Lung (tissue), 11 donors: ENCODE measurements at regions not wholly inside any gene's neighbourhood (a gene's known extent, or its start where the extent isn't known, plus 50 kb on each side); places are given as distances from the start of the nearest gene placed in this dataset.

Experiments used
- ATAC-seq: fragments of 200-7000 bp; cut with Tn5 transposase; one replicate; pipeline ENCODE4 v1.9.1; 2020; ENCODE audit warnings: moderate number of reproducible peaks; ENCODE audit not compliant: insufficient read depth, low FRiP score
- DNase-seq, 3 donors: peaks; one replicate each; pipeline ENCODE4 v3.0.0-alpha.2; 2013 to 2017
- H3K27ac ChIP-seq, 2 donors: one replicate each; pipeline ENCODE4 v1.5.1; 2013; ENCODE audit warnings: mild to moderate bottlenecking in 2 of 2, moderate library complexity in 2 of 2, control low read depth in 1 of 2, inconsistent platforms in 1 of 2, low read depth in 1 of 2, low read length in 1 of 2
- H3K27me3 ChIP-seq, 3 donors: one replicate each; pipeline ENCODE4 v1.5.1; 2013; ENCODE audit warnings: low read length in 2 of 3; ENCODE audit not compliant: control insufficient read depth in 3 of 3, insufficient read depth in 3 of 3
- H3K36me3 ChIP-seq, 4 donors: one replicate each; pipeline ENCODE4 v1.5.1; 2013; ENCODE audit warnings: low read length in 4 of 4, mild to moderate bottlenecking in 1 of 4, moderate library complexity in 1 of 4; ENCODE audit not compliant: control insufficient read depth in 4 of 4, insufficient read depth in 4 of 4
- H3K4me1 ChIP-seq, 5 donors: one replicate each; pipeline ENCODE4 v1.5.1; 2013; ENCODE audit warnings: low read length in 5 of 5, mild to moderate bottlenecking in 2 of 5, moderate library complexity in 1 of 5; ENCODE audit not compliant: control insufficient read depth in 5 of 5, insufficient read depth in 5 of 5
- H3K4me3 ChIP-seq: one replicate; pipeline ENCODE4 v1.5.1; 2013; ENCODE audit warnings: mild to moderate bottlenecking, control low read depth, moderate library complexity
- H3K9ac ChIP-seq, 2 donors: one replicate each; pipeline ENCODE4 v1.5.1; 2013; ENCODE audit warnings: low read length in 2 of 2, control low read depth in 1 of 2; ENCODE audit not compliant: insufficient read depth in 1 of 2
- H3K9me3 ChIP-seq, 4 donors: one replicate each; pipeline ENCODE4 v1.5.1; 2013; ENCODE audit warnings: low read length in 3 of 4, mild to moderate bottlenecking in 1 of 4, moderate library complexity in 1 of 4; ENCODE audit not compliant: control insufficient read depth in 4 of 4, insufficient read depth in 3 of 4
- CTCF ChIP-seq: IDR thresholded peaks from 2 replicates; pipeline ENCODE4 v1.5.1; 2012; ENCODE audit warnings: mild to moderate bottlenecking; ENCODE audit errors: control extremely low read depth, extremely low read depth
- WGBS, 2 donors: extraction: QIAGEN DNeasy Blood & Tissue Kit; methylation state at CpG; one replicate each; pipeline ENCODE4 v1.1.7; 2013; 5-methylcytosine and 5-hydroxymethylcytosine counted together
- donor health status: control.
- donor health status: control.
- donor health status: Bipolar disorder and iron deficiency.
- donor health status: healthy.
- donor health status: DM: yes; HTN: yes; CAD: no.

GRCh38 chrX:113741744-113742143, 842.1 kb upstream of the HTR2C start:
- H3K36me3 ChIP-seq = no peaks in the 10 kb centered on the region
- no peaks in the 10 kb centered on the region for H3K9me3 ChIP-seq
- no peak for ATAC-seq
- no peak overlapping the region for H3K27ac ChIP-seq
- DNase-seq = peak in 1 of 3 donors; percentile 9
- H3K4me3 ChIP-seq = no peak overlapping the region
- WGBS, 2 donors = 25 to 73% methylated on average over 2 of the region's 2 CpGs
- no peaks in the 10 kb centered on the region for H3K4me1 ChIP-seq
- H3K9ac ChIP-seq = no peak overlapping the region
- peaks cover 0 to 34% (median 22%) of the 10 kb centered on the region in 3 donors for H3K27me3 ChIP-seq
- TF ChIP-seq CTCF = no peak

- Histone ChIP-seq H3K9me3 (no peaks in the 10 kb centered on the region), H3K36me3 (no peaks in the 10 kb centered on the region), H3K27me3 (peaks cover 0 to 24% (median 6%) of the 10 kb centered on the region in 3 donors), H3K9ac (no peak overlapping the region), H3K4me1 (no peaks in the 10 kb centered on the region), H3K4me3 (no peak overlapping the region), H3K27ac (no peak overlapping the region)
- TF ChIP-seq CTCF = no peak
- WGBS, 2 donors = 70 to 92% methylated on average over 2 of the region's 2 CpGs
- DNase-seq = no peak
- no peak for ATAC-seq
Measured at GRCh38 chrX:113728937-113729336, 854.9 kb upstream of the HTR2C start.

- 34 to 48% methylated on average over 3 of the region's 3 CpGs for WGBS, 2 donors
Measured at GRCh38 chrX:113726898-113727297, 857.0 kb upstream of the HTR2C start.

More at GRCh38 chrX:113726898-113727297, 857.0 kb upstream of the HTR2C start:
- no peaks in the 10 kb centered on the region for H3K4me1 ChIP-seq
- no peaks in the 10 kb centered on the region for H3K36me3 ChIP-seq
- no peak overlapping the region for H3K4me3 ChIP-seq
- TF ChIP-seq CTCF = no peak
- ATAC-seq = no peak
- H3K9ac ChIP-seq = no peak overlapping the region
- peaks cover 0 to 27% (median 15%) of the 10 kb centered on the region in 3 donors for H3K27me3 ChIP-seq
- DNase-seq = peak in 1 of 3 donors; percentile 17
- H3K9me3 ChIP-seq = no peaks in the 10 kb centered on the region
- no peak overlapping the region for H3K27ac ChIP-seq
